GM18867 (cell line): ENCODE measurements at regions not wholly inside any gene's neighbourhood (a gene's known extent, or its start where the extent isn't known, plus 50 kb on each side); places are given as distances from the start of the nearest gene placed in this dataset.
"Not testable (repeated sequence)": the region's sequence is repeated elsewhere in the genome, so short reads cannot be mapped to it uniquely, and the experiment has no call there.

ENCODE experiments used
- ATAC-seq: cut with Tn5 transposase; IDR thresholded peaks from one replicate; pipeline ENCODE4 v1.9.1; 2021; ENCODE audit warnings: mild to moderate bottlenecking, moderate library complexity; ENCODE audit not compliant: unreplicated experiment

DNA sequence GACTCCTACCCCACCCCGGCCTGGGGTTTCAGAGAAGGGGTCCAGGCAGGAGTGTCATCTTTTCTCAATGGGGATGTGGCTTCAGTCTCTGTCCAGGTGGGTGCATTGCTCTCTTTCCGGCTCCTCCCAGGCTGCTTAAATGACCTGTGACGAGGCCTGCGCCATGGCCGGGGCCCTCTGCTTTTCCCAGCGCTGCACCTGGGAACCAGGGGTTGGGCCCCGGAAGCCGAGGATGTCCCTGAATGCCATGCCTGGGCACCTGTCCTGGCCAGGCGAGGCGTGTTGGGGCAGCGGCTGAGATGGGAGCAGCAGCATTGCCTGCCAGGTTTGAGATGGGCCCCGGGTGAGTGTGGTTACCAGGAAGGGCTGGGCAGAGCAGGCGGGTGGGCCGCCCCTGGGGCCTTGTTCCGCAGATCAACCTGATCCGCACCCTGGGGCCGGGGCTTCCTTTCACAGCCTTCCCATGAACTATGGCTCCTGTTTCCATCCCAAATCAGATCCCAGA, 147.4 kb downstream of the SEC14L1 start:
- no peak for ATAC-seq

GRCh38 chr17:77290759-77291558, 150.2 kb downstream of the SEC14L1 start:
- not testable (repeated sequence) for ATAC-seq

GRCh38 chr17:77291591-77292386, 151.0 kb downstream of the SEC14L1 start:
- no peak for ATAC-seq

GRCh38 chr17:77294761-77295160, 154.0 kb downstream of the SEC14L1 start:
- ATAC-seq, result no peak

DNA sequence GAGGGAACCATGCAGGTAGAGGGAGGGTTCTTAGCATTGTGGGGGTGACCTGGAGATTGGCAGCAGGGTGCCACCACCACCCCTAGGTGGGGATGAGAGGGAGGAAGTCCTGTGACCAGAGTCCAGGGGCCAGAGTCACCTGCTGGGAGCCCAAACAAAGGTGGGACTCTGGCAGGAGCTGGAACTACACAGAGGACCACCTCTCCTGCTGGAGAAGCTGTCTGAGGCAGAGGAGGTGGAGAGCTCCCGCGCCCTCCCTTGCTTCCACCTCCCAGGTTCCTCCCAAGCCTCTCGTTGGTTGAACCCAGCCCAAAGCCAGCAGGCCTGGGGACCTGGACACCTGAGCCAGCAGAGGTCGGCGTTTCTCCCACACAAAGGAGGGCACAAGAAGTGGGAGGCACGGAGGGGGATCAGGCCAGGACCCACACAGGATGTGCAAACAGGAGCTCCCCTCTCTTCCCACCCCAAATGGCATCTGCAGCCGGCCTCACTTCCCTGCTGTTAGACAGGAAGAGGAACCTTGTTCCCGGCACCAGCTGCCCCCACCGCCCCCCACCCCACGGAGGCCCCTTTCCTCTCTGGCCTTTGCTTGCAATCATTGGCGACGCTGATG, 154.6 kb downstream of the SEC14L1 start:
- no peak for ATAC-seq

GRCh38 chr17:77296769-77297409, 156.1 kb downstream of the SEC14L1 start:
- ATAC-seq, result no peak

GRCh38 chr17:77297693-77298666, 157.2 kb downstream of the SEC14L1 start:
- ATAC-seq, result no peak

DNA sequence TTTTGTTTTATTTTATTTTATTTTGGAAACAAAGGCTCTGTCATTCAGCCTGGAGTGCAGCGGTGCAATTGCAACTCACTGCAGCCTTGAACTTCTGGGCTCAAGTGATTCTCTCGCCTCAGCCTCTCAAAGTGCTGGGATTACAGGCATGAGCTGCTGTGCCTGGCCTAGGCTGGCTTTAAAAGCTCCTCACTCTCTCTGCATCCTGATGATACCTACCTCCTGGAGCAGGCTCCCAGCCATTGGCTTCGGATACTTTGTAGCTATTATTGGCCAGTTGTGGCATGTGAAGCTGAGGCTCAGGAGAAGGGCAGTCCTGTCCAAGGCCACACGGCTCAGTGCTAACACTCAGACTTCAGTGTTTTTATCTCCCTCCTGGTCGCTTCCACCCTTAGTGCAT, 158.0 kb downstream of the SEC14L1 start:
- no peak for ATAC-seq

DNA sequence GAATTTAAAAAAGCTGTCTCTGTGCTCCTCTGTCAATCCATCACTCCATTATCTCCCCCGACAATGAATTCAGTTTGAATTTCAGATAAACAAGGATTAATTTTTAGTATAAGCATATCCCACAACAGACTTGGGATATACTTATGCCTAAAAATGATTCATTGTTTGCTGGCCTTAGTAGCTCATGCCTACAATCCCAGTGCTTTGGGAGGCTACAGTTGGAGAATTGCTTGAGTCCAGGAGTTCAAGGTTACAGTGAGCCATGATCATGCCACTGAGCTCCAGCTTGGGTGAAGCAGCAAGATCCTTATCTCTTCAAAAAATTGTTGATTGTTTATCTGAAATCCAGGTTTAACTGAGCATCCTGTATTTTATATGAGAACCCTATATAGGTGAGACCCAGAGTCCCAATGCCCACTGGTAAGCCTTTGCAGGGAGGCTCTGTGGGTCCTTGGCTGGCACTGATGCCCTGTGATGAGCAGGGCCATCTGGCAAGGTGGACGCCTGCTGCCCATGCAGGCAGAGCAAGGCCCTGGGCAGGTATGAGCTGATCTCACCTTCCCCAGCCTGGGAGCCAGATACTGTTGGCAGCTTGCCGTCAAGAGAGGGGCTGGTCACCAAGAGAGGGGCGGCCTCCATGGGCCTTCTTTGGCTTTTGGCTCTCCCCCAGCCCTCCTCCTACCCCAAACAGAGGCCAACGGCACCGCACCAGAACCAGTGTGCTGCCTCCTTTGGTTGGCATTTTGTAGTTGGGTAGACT, 158.7 kb downstream of the SEC14L1 start:
- no peak for ATAC-seq

GRCh38 chr17:77300016-77300686, 159.4 kb downstream of the SEC14L1 start:
- no peak for ATAC-seq

DNA sequence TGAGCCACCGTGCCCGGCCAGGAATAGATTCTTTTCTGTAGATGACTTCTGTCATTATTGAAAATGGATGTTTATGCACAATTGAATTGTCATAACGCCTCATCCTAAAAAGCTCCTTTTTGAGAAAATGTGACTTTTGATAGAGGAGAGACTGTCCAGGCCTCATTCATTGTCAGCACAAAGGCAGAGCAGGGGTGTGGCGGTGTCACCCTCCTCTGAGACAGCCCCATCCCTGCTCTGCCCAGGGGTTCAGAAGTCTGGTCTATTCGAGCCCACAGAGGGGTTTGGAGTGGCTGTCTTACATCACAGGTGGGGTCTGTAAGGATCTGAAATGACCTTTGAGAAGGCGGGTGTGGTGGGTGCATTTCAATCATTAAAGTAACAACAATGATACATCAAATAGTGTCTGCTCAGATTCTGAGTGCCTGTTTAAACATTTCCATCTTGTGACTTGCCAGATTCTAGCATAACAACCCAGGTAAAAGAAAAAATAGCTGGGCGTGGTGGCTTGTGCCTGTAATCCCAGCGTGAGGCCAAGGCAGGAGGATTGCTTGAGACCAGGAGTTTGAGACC, 161.0 kb downstream of the SEC14L1 start:
- no peak for ATAC-seq

DNA sequence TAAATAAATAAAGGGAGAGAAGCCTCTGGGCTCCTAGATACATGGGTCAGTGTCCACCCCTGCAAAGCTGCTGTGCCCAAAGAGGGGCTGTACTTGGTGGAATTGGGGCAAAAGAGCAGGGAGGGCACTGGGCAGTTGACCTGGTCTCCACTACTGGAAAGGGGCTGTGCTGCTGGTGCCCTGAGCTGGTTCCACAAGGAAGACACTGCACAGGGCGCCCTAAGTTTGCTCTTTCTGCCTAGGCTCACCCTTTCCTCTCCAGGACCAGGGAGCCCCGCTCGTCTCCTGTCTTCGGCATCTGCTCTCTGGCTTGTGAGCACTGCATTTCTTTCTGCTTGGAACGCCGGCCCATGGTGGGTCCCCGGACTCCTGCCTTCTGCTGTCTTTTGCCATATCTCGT, 161.9 kb downstream of the SEC14L1 start:
- no peak for ATAC-seq

DNA sequence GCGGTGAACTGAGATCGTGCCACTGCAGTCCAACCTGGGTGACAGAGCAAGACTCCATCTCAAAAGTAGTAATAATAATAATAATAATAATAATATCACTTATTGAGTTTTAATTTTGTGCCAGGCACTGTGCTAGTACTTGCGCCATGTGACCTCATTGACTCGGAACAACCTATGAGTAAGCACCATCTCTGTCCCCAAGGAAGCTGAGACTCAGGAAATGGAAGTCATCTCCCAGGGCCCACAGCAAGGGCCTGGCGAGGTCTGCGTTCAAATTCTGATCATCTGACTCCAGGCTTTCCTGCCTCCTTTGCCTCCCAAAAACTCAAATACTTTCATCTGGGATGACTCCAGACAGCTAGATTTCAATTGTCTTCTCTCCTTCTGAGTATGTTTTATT, 162.9 kb downstream of the SEC14L1 start:
- no peak for ATAC-seq

DNA sequence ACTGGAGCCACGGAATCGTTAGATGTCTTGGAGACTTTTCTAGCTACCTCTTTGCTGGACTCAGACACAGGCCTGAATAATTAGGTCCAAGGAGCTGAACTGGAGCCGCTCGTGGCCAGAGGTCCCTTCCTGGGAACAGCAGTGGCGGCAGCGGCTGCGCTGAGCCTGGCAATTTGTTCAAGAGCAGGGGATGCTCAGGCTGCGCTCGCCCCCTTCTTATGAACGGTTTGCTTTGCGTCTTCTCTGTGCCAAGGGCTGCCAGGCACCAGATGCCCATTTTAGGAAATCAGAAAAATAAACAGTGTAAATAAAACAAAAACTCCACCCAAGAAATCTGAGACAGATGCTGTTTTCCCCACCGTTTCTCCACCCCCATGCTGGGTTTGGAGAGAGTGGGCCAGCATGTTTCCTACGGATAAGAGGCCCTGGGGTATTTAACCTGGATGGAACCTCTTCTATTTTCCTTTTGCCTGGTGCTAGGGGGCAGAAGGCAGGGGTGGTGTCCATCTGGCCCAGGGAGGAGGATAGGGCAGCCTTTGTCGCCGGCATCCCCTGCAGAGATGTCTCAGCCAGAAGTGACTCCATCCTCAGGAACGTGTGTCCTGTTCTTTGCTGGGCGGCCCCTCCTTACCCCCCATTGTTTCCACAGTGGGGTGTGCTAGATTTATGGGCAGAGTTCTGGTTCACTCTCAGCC, 163.4 kb downstream of the SEC14L1 start:
- no peak for ATAC-seq

DNA sequence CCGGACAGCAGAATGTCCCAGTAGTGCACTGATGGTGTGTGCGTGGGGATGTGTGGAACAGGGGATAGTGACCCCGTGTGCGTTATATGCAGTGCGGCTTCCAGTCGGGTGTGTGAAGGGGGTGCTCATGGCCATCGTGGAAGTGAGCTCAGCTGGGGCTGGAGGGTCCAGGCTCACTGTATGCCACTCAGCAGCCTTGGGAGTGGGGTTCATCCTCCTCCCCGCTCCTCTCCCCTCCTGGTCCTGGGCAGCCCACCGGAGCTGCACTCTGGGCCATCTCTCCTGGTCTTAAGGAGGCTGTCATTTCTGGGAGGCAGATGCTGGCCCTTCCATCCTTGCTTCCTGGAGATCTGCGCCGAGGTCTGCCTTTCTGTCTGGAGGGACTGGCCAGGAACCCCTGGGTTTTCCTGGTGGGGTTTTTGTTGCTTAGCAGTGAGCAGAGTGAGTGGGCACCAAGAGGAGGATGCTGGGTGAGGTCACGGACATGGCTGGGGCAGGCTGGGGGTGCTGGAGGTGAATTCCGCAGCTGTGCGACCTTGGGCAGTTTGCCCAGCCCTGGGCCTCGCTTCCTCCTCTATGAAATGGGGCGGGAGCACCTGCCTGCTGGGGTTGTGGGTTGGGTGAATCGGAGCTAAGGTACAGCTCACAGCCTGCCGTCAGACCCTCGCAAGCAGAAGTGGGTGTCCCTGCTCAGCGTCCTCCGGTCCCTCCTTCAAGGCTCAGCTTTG, 164.1 kb downstream of the SEC14L1 start:
- no peak for ATAC-seq

- ATAC-seq, result no peak
Measured at GRCh38 chr17:77306048-77306789, 165.4 kb downstream of the SEC14L1 start.
